ENCODE measurements at regions not wholly inside any gene's neighbourhood (a gene's known extent, or its start where the extent isn't known, plus 50 kb on each side); places are given as distances from the start of the nearest gene placed in this dataset.
"Not testable (repeated sequence)": the region's sequence is repeated elsewhere in the genome, so short reads cannot be mapped to it uniquely, and the experiment has no call there.

- Mint-ChIP-seq H3K9me3 (peaks cover 8 to 13% of the 10 kb centered on the region in 2 donors), H3K27ac (no peak overlapping the region), H3K36me3 (no peaks in the 10 kb centered on the region)
- ATAC-seq = no peak
- no peak for DNase-seq (ENCODE audit: low spot score in 2 of 2)
Measured at GRCh38 chr12:73210548-73211204, 938.5 kb downstream of the TRHDE start.

GRCh38 chr12:73220951-73221350 lies 948.8 kb downstream of the TRHDE start:
- no peaks in the 10 kb centered on the region for H3K36me3 Mint-ChIP-seq
- H3K9me3 Mint-ChIP-seq = peaks cover 2 to 8% of the 10 kb centered on the region in 2 donors
- H3K27ac Mint-ChIP-seq = no peak overlapping the region
- no peak for ATAC-seq
- DNase-seq (ENCODE audit: low spot score in 2 of 2) = no peak

- Mint-ChIP-seq H3K9me3 (peaks cover 0 to 6% of the 10 kb centered on the region in 2 donors), H3K27ac (no peak overlapping the region), H3K36me3 (no peaks in the 10 kb centered on the region)
- ATAC-seq = no peak
- no peak for DNase-seq (ENCODE audit: low spot score in 2 of 2)
Measured at GRCh38 chr12:73221398-73221797, 949.2 kb downstream of the TRHDE start.

- ATAC-seq = no peak
- no peak overlapping the region for H3K27ac Mint-ChIP-seq
- H3K36me3 Mint-ChIP-seq = no peaks in the 10 kb centered on the region
- DNase-seq (ENCODE audit: low spot score in 2 of 2) = no peak
- peaks cover 0 to 6% of the 10 kb centered on the region in 2 donors for H3K9me3 Mint-ChIP-seq
Measured at GRCh38 chr12:73221836-73222235, 949.7 kb downstream of the TRHDE start.

DNA sequence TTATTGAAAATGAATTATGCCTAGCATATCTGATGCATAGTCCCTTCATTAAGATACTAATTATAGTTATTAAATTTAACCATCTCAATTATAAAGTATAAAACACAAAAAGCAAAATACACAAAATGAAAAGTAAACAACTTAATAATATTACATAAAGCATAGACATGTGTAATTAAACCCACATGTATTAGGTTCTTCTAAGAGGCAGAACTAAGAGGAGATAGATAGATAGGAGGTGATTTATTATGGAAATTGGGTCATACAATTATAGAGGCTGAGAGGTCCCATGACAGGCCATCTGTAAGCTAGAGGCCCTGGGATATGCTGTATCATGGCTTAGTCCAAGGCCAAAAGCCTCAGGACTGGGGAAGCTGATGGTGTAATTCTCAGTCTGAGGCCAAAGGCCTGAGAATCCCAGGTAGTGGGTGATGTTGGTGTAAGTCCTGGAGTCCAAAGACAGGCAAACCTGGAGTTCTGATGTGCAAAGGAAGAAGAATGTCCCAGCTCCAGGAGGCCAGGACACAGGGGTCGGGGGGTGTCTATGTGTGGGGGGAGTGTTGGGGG lies 953.3 kb downstream of the TRHDE start:
- DNase-seq (ENCODE audit: low spot score in 2 of 2) (no peak), ATAC-seq (no peak)
- no peak overlapping the region for H3K27ac Mint-ChIP-seq
- H3K9me3 Mint-ChIP-seq = no peaks in the 10 kb centered on the region
- H3K36me3 Mint-ChIP-seq = no peaks in the 10 kb centered on the region

DNA sequence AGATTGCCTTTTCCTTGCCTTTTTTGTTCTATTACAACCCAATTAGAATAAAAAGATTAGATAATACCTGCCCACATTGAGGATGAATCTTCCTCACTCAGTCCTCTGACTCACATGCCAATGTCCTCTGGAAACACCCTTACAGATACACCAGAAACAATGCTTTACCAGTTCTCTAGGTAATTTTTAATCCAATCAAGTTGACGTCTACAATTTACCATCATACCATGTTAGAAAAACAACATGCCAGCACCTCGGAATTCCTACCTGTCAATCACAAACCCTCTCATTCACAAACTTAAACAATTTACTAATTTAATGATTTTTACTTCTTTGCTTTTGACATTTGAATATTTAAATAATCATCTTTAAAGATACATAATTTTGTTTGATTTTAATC lies 953.8 kb downstream of the TRHDE start:
- Mint-ChIP-seq H3K27ac (no peak overlapping the region), H3K9me3 (no peaks in the 10 kb centered on the region), H3K36me3 (no peaks in the 10 kb centered on the region)
- DNase-seq (ENCODE audit: low spot score in 2 of 2) = no peak
- ATAC-seq = no peak

- Mint-ChIP-seq H3K27ac (no peak overlapping the region), H3K9me3 (peaks cover 0 to 2% of the 10 kb centered on the region in 2 donors), H3K36me3 (no peaks in the 10 kb centered on the region)
- no peak for DNase-seq (ENCODE audit: low spot score in 2 of 2)
- no peak for ATAC-seq
Measured at GRCh38 chr12:73226593-73226992, 954.4 kb downstream of the TRHDE start.

- not testable (repeated sequence) for ATAC-seq; DNase-seq (ENCODE audit: low spot score in 2 of 2); H3K36me3 Mint-ChIP-seq; H3K27ac Mint-ChIP-seq; H3K9me3 Mint-ChIP-seq
Measured at GRCh38 chr12:73228828-73229227, 956.7 kb downstream of the TRHDE start.

GRCh38 chr12:73235387-73235786 lies 963.2 kb downstream of the TRHDE start:
- Mint-ChIP-seq H3K9me3 (peaks cover 17 to 23% of the 10 kb centered on the region in 2 donors), H3K36me3 (no peaks in the 10 kb centered on the region), H3K27ac (no peak overlapping the region)
- no peak for DNase-seq (ENCODE audit: low spot score in 2 of 2)
- no peak for ATAC-seq

DNA sequence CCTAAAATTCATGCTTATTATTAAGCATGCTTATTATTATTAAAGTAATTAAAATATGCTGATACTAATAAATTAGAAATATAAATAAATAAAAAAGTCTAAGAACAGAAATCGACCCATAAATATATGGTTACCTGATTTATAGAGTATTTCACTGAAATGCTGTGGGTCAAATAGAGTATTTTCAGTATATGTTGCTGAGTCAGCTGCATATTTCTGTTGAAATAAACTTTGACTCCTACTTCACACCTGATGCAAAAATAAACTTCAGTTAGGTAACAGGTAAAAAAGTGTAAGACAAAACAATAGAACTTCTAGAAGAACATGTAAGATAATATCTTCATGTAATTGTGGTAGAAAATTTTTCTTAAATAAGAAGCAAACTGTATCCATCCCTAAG lies 967.9 kb downstream of the TRHDE start:
- Mint-ChIP-seq H3K27ac (no peak overlapping the region), H3K9me3 (peaks cover 5 to 14% of the 10 kb centered on the region in 2 donors), H3K36me3 (no peaks in the 10 kb centered on the region)
- ATAC-seq (no peak), DNase-seq (ENCODE audit: low spot score in 2 of 2) (no peak)

DNA sequence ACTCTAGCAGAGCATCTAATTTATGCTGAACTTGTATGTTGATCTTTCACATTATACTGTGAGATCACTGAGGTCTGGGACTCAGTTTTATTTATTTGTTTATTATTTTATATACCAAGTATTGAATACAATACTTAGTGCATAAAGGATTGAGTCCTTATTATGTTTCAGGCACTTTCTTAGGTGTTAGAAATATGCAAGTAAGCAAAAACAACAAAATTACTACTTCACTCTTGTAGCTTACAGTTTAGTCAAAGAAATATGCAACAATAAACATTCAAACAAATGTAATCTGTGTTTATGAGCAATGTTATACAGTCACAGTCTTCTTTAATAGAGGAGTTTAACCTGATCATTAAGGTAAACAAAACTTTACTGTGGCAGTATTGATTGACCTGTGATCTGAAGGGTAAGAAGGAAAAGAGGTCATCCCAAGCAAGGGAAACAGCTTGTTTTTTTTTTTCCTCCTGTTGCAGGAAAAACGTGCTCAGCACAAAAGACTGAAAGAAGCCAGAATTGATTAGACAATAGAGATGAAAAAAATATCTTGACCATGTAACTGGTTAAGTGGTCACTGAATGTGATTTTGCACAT lies 990.7 kb downstream of the TRHDE start:
- no peak for DNase-seq (ENCODE audit: low spot score in 2 of 2)
- peaks cover 0 to 8% of the 10 kb centered on the region in 2 donors for H3K36me3 Mint-ChIP-seq
- no peak for ATAC-seq
- H3K27ac Mint-ChIP-seq = no peak overlapping the region
- H3K9me3 Mint-ChIP-seq = peaks cover 8 to 16% of the 10 kb centered on the region in 2 donors

DNA sequence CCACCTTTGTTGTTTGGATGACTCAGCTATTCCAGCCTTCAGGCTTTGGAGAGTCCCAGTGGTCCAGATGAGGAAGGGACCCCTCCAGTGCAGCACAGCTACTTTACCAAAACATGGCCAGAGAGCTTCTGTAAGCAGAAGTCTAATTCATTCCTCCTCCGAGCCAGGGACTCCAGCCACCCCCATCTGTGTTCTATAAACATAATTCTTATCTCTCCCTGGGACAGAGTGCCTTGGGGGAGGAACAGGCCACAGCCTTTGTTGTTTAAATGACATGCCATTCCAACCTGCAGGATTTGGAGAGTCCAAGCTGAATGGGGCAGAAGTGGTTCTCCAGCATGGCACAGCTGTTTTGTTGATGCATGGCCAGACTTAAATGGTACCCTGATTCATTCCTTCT lies 994.0 kb downstream of the TRHDE start:
- Mint-ChIP-seq H3K9me3 (peaks cover 12 to 22% of the 10 kb centered on the region in 2 donors), H3K27ac (no peak overlapping the region), H3K36me3 (peaks cover 0 to 8% of the 10 kb centered on the region in 2 donors)
- DNase-seq (ENCODE audit: low spot score in 2 of 2) (no peak), ATAC-seq (no peak)

GRCh38 chr12:73274976-73275375 lies 1002.8 kb downstream of the TRHDE start:
- no peak overlapping the region for H3K27ac Mint-ChIP-seq
- DNase-seq (ENCODE audit: low spot score in 2 of 2) (no peak), ATAC-seq (no peak)
- H3K36me3 Mint-ChIP-seq = no peaks in the 10 kb centered on the region
- H3K9me3 Mint-ChIP-seq = peaks cover 15 to 21% of the 10 kb centered on the region in 2 donors

GRCh38 chr12:73277971-73278370 lies 1005.8 kb downstream of the TRHDE start:
- DNase-seq (ENCODE audit: low spot score in 2 of 2) (no peak), ATAC-seq (no peak)
- H3K9me3 Mint-ChIP-seq = peaks cover 6 to 12% of the 10 kb centered on the region in 2 donors
- no peaks in the 10 kb centered on the region for H3K36me3 Mint-ChIP-seq
- H3K27ac Mint-ChIP-seq = no peak overlapping the region

DNA sequence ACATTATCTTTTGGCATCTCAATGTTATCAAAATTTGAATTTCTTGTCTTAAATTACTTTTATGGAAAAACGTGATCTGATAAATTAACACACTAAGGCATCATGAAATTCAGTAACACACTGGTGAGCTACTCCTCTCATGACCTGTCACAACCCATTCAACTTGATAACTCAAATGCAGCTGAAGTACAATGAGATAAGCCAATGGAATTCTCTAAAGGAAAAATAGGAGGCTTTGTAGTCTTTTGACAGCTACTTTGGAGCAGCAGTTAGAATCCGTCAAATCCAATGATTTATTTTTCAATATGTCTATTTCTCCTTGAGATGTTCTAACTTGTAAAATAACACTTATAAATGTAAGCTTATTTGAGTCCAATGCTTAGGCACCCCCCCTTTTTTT lies 1029.4 kb downstream of the TRHDE start:
- Mint-ChIP-seq H3K27ac (no peak overlapping the region), H3K36me3 (no peaks in the 10 kb centered on the region), H3K9me3 (peaks cover 4 to 7% of the 10 kb centered on the region in 2 donors)
- ATAC-seq (no peak), DNase-seq (ENCODE audit: low spot score in 2 of 2) (no peak)

GRCh38 chr12:73307260-73307659 lies 1035.1 kb downstream of the TRHDE start:
- no peak for DNase-seq (ENCODE audit: low spot score in 2 of 2)
- H3K36me3 Mint-ChIP-seq = no peaks in the 10 kb centered on the region
- no peak for ATAC-seq
- peaks cover 5 to 9% of the 10 kb centered on the region in 2 donors for H3K9me3 Mint-ChIP-seq
- no peak overlapping the region for H3K27ac Mint-ChIP-seq

DNA sequence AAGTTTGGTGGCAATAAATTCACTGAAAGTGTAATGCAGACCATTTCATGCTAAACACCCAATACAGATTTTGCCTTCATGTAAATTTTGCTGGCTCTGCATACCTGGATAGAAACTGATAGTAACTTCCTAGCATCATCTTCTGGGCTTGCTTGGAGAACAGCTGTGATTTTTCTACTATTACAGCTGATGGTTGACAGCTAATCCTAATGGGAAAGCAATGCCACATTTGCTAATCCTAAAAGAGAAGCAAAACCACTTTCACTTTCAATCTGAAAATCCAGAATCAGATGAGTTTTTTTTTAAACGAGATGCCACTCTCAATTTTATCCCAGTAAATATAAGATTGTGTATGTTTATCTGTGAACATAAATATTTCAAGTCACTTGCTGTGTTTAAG lies 1035.9 kb downstream of the TRHDE start:
- ATAC-seq (no peak), DNase-seq (ENCODE audit: low spot score in 2 of 2) (no peak)
- no peaks in the 10 kb centered on the region for H3K36me3 Mint-ChIP-seq
- H3K27ac Mint-ChIP-seq = no peak overlapping the region
- peaks cover 8 to 11% of the 10 kb centered on the region in 2 donors for H3K9me3 Mint-ChIP-seq

GRCh38 chr12:73308747-73309146 lies 1036.6 kb downstream of the TRHDE start:
- DNase-seq (ENCODE audit: low spot score in 2 of 2) (no peak), ATAC-seq (no peak)
- Mint-ChIP-seq H3K27ac (no peak overlapping the region), H3K9me3 (peaks cover 11 to 12% of the 10 kb centered on the region in 2 donors), H3K36me3 (no peaks in the 10 kb centered on the region)

All from activated naive CD4-positive, alpha-beta T cell treated with anti-CD3 and anti-CD28 coated beads, Interleukin-2, amount 50 U/mL, for 72 hours (primary cell).